GM12872 (cell line): ENCODE measurements at regions not wholly inside any gene's neighbourhood (a gene's known extent, or its start where the extent isn't known, plus 50 kb on each side); places are given as distances from the start of the nearest gene placed in this dataset.

ENCODE experiments used
- TF ChIP-seq, protein P1 (sequence below): IDR thresholded peaks from 3 replicates; pipeline ENCODE4 v1.5.1; 2011; ENCODE audit warnings: low read depth, mild to moderate bottlenecking, low read length, moderate library complexity; ENCODE audit not compliant: insufficient read depth

DNA sequence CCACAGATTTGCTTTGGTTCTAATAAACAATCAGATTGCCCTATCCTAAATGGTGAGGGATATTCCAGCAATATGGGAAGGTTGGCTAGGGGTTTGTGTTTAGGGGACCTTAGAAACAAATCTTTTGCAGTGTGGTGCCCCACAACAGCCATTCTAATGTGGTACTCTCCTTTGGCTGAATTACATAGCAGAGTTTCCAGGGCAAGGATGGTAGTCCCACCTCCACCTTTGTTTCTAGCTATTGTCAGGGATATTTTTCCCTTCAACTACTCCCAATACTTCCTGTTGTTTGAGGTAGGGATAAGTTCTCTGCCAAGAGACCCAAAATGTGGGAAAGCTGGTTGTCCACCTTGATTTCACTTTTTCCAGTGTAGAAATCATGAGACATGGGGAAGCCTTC lies 494.7 kb upstream of the CHORDC1 start:
- TF ChIP-seq, protein P1, sequence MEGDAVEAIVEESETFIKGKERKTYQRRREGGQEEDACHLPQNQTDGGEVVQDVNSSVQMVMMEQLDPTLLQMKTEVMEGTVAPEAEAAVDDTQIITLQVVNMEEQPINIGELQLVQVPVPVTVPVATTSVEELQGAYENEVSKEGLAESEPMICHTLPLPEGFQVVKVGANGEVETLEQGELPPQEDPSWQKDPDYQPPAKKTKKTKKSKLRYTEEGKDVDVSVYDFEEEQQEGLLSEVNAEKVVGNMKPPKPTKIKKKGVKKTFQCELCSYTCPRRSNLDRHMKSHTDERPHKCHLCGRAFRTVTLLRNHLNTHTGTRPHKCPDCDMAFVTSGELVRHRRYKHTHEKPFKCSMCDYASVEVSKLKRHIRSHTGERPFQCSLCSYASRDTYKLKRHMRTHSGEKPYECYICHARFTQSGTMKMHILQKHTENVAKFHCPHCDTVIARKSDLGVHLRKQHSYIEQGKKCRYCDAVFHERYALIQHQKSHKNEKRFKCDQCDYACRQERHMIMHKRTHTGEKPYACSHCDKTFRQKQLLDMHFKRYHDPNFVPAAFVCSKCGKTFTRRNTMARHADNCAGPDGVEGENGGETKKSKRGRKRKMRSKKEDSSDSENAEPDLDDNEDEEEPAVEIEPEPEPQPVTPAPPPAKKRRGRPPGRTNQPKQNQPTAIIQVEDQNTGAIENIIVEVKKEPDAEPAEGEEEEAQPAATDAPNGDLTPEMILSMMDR, result no peak

DNA sequence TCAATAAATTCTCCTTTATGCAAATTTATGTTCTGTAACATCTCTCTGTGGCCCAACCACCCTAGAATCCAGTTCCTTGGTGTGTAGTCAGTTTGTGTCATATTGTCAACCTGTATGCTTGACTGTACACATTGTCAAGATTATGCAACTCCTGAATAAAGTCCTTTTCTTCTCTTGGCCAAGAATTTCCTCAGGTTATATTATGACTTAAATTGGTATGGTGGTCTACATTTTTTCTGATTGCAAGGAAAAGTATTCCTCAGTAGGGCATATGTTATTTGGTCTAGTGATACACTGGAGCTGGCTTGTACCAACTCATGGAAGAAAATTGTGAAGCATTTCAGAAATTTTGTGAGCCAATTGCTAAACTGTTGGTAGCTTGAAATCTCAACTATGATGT lies 482.8 kb upstream of the CHORDC1 start:
- TF ChIP-seq, protein P1, result no peak

DNA sequence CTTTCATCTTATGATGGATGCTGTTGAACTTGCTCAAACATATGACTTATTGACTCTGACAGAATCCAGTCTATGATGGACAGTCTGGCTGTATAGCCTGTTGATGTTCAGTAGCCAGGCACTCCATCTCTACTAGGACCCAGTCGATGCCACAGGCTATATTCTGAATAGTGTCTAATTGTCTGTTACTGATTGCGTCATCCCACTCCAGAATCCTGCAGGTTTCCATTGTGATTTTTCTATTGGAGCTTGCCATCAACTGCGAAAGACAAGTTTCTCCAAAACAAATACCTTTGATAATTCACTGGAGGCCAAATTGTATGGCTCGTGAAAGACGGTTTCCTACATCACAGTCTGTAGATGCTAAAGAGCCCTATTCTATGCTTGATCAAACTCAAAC lies 481.7 kb upstream of the CHORDC1 start:
- TF ChIP-seq, protein P1, result no peak

DNA sequence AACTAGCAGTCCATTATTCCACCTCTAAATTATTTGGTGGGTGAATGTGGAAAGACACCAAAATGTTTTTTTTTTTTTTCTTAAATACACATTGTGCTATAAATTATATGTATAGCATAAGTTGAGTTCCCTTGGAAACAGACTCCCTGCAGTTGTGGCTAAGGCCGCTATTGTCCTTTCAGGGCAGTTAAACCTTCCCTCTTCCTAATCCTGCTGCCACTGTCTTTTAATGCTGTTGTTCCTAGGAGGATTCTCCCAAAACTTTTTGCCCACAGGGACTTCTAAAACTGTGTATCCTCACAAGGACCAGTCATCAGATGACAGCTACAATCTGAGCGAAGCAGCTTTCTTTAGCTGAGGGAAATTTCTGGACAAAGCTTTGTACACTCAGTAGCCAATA lies 478.9 kb upstream of the CHORDC1 start:
- TF ChIP-seq, protein P1, result no peak

DNA sequence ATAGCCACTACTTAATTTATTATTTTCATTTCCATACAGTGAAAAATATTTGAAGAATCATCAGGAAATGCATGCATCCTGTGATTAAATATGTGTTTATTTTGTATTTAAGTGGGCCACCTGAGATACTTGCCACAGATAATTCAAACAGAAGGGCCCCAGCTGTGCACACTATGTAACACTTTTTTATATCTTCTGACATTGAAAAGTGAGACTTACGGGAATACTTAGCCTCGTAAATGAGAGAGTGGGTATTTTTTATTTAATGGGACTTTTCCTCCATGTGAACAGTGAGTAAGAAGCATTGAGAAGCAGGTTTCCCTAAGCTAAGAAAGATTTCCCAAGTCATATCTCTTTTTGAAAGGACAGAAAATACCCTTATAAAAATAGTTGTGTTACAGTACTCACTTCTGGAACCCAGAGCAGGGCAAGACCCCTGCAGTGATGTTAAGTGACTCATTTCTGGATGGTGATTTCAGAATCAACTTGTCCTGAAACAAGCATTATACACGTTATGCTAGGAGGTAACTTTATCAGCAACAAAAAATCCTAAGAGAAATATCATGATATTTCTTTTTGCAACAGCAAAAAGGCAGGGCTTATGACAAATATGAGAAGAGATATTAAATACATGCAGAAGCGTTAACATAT lies 478.1 kb upstream of the CHORDC1 start:
- TF ChIP-seq, protein P1, result no peak

DNA sequence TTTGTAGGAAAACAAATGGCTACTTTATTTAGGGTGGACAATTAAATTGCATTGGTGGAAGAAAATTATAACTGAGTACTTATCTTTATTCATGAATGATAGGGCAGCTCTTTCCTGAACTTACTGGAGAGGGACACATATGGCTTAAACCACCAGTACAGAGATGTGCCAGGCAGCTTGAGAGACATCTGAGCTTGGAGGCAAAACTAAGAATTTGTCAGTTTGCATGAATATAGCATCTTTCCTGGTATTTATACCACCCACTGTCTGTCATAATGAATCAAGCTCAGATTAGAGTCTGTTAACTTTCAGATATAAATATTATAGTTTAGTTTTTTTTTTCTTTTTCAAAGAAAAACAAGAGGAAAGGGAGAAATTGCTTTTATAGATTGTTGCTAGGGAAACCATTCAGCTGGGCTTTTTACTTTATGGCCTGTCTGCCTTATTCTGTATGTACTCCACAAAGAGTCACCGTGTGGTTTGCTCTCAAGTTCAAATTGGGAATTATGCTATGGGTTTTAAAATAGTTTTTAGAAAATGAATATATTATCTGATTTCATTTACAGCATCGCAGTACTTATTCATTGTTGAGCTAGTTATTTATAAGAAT lies 477.0 kb upstream of the CHORDC1 start:
- TF ChIP-seq, protein P1, result no peak

DNA sequence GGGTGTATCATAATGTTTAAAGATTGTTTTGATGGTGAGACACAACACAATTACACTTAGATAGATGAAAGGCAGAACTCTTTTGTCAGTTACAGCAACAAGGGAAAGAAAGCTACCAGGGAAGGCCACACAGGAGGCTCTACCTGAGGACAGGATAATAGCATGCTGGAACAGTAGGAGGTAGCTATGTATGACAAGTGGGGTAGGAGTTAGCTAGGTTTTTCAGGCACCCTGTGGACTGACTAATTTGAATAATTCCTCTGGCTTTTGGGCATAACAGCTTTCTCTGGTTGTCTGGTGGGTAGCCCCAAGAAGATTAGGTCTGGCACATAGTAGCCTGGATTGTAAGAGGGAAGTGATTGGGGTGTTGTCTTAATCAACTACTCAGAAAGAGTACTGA lies 475.4 kb upstream of the CHORDC1 start:
- TF ChIP-seq, protein P1, result no peak

DNA sequence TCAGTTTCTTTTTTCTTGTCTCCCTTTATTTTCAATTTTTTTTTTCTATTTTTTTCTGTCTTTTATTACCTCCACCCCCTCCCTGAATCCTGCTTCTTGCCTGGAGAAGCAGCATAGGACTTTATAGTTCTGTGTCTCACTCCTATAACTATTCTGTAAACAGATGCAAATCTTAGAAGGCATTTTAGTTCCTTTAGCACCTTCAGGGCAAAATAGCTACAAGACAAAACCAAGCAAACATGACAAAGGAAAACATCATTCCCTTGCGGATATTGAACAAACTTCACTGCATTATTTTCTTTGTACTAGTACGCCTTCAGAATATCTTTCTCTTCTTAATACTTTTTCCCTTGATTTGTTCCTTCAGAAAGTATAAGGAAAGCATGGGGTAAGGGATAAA lies 446.2 kb upstream of the CHORDC1 start:
- TF ChIP-seq, protein P1, result no peak
